H9 (cell line): ENCODE measurements at regions not wholly inside any gene's neighbourhood (a gene's known extent, or its start where the extent isn't known, plus 50 kb on each side); places are given as distances from the start of the nearest gene placed in this dataset.

Source experiments
- DNase-seq: peaks from one replicate; pipeline ENCODE4 v3.0.0-alpha.2; 2017
- H2AFZ ChIP-seq: one replicate; pipeline ENCODE4 v1.6.1; 2013; ENCODE audit warnings: mild to moderate bottlenecking, low read length, control low read depth, moderate library complexity
- H2AK5ac ChIP-seq: 2 replicates; pipeline ENCODE4 v1.6.1; 2013; ENCODE audit warnings: low read length, control low read depth, mixed read lengths; ENCODE audit not compliant: insufficient read length
- H2BK120ac ChIP-seq: one replicate; pipeline ENCODE4 v1.6.1; 2013; ENCODE audit warnings: low read depth, mild to moderate bottlenecking, low read length, control low read depth, inconsistent platforms; ENCODE audit not compliant: poor library complexity, severe bottlenecking
- H2BK12ac ChIP-seq: 2 replicates; pipeline ENCODE4 v1.6.1; 2013; ENCODE audit warnings: low read length, control low read depth, mixed read lengths, low read depth; ENCODE audit not compliant: insufficient read length
- H2BK15ac ChIP-seq: 2 replicates; pipeline ENCODE4 v1.6.1; 2013; ENCODE audit warnings: low read depth, low read length, control low read depth
- H2BK20ac ChIP-seq: one replicate; pipeline ENCODE4 v1.6.1; 2013; ENCODE audit warnings: low read depth, mild to moderate bottlenecking, low read length, control low read depth, inconsistent platforms; ENCODE audit not compliant: poor library complexity, severe bottlenecking
- H2BK5ac ChIP-seq: 2 replicates; pipeline ENCODE4 v1.6.1; 2013; ENCODE audit warnings: low read length, control low read depth, mixed read lengths; ENCODE audit not compliant: insufficient read length
- H3K14ac ChIP-seq: 2 replicates; pipeline ENCODE4 v1.6.1; 2013; ENCODE audit warnings: low read length, control low read depth; ENCODE audit not compliant: insufficient read depth
- H3K18ac ChIP-seq: 2 replicates; pipeline ENCODE4 v1.6.1; 2013; ENCODE audit warnings: low read depth, mild to moderate bottlenecking, mixed read lengths, low read length, control low read depth; ENCODE audit not compliant: insufficient read length
- H3K23ac ChIP-seq: 2 replicates; pipeline ENCODE4 v1.6.1; 2013; ENCODE audit warnings: low read length, control low read depth, mixed read lengths, low read depth; ENCODE audit not compliant: insufficient read length
- H3K23me2 ChIP-seq: 2 replicates; pipeline ENCODE4 v1.6.1; 2013; ENCODE audit warnings: low read depth, mild to moderate bottlenecking, mixed read lengths, low read length, control low read depth; ENCODE audit not compliant: insufficient read length, poor library complexity, severe bottlenecking
- H3K27ac ChIP-seq: 2 replicates; pipeline ENCODE4 v1.5.1; 2013; ENCODE audit warnings: low read length, control low read depth, mixed read lengths, low read depth; ENCODE audit not compliant: insufficient read length
- H3K27me3 ChIP-seq: 2 replicates; pipeline ENCODE4 v1.6.1; 2013; ENCODE audit warnings: low read length, control low read depth, inconsistent platforms; ENCODE audit not compliant: insufficient read depth
- H3K4ac ChIP-seq: 2 replicates; pipeline ENCODE4 v1.6.1; 2013; ENCODE audit warnings: low read depth, mild to moderate bottlenecking, control low read depth, inconsistent platforms, low read length, moderate library complexity
- H3K4me1 ChIP-seq: 2 replicates; pipeline ENCODE4 v1.6.1; 2013; ENCODE audit warnings: low read length, control low read depth, inconsistent platforms; ENCODE audit not compliant: insufficient read depth
- H3K4me2 ChIP-seq: 2 replicates; pipeline ENCODE4 v1.6.1; 2013; ENCODE audit warnings: low read length, control low read depth, mixed read lengths; ENCODE audit not compliant: insufficient read length, insufficient read depth
- H3K56ac ChIP-seq: 2 replicates; pipeline ENCODE4 v1.6.1; 2013; ENCODE audit warnings: low read depth, mild to moderate bottlenecking, mixed read lengths, low read length, control low read depth; ENCODE audit not compliant: insufficient read length
- H3K79me1 ChIP-seq: 2 replicates; pipeline ENCODE4 v1.6.1; 2013; ENCODE audit warnings: low read depth, mild to moderate bottlenecking, moderate library complexity, low read length, control low read depth, inconsistent platforms; ENCODE audit not compliant: insufficient read depth, poor library complexity, severe bottlenecking
- H3K79me2 ChIP-seq: 2 replicates; pipeline ENCODE4 v1.6.1; 2013; ENCODE audit warnings: low read length, control low read depth, inconsistent platforms; ENCODE audit not compliant: insufficient read depth
- H3K9ac ChIP-seq: 2 replicates; pipeline ENCODE4 v1.6.1; 2013; ENCODE audit warnings: low read length, control low read depth, mixed read lengths; ENCODE audit not compliant: insufficient read length; ENCODE audit errors: extremely low read depth
- H3K9me3 ChIP-seq: one replicate; pipeline ENCODE4 v1.6.1; 2013; ENCODE audit warnings: low read depth, low read length, inconsistent platforms; ENCODE audit not compliant: control insufficient read depth
- H3T11ph ChIP-seq: one replicate; pipeline ENCODE4 v1.6.1; 2013; ENCODE audit warnings: mild to moderate bottlenecking, low read length, control low read depth, inconsistent platforms
- H4K20me1 ChIP-seq: one replicate; pipeline ENCODE4 v1.6.1; 2013; ENCODE audit not compliant: control insufficient read depth, insufficient read length, insufficient read depth
- H4K5ac ChIP-seq: 2 replicates; pipeline ENCODE4 v1.6.1; 2013; ENCODE audit warnings: low read depth, mild to moderate bottlenecking, mixed read lengths, low read length, control low read depth; ENCODE audit not compliant: insufficient read length
- H4K8ac ChIP-seq: replicated peaks from 2 replicates; pipeline ENCODE4 v1.6.1; 2013; ENCODE audit warnings: low read length, control low read depth, mixed read lengths, low read depth; ENCODE audit not compliant: insufficient read length
- H4K91ac ChIP-seq: 2 replicates; pipeline ENCODE4 v1.6.1; 2013; ENCODE audit warnings: low read depth, mild to moderate bottlenecking, moderate library complexity, mixed read lengths, low read length, control low read depth; ENCODE audit not compliant: insufficient read length
- H3K27ac Mint-ChIP-seq, 3 experiments: 2 replicates in 2 of 3; 3 replicates in 1 of 3; pipeline ENCODE4 v1.8.0; 2020 to 2021; ENCODE audit warnings: mixed read lengths in 3 of 3, mild to moderate bottlenecking in 1 of 3, moderate library complexity in 1 of 3
- H3K27me3 Mint-ChIP-seq: 2 replicates; pipeline ENCODE4 v1.8.0; 2021; ENCODE audit warnings: low read depth, mild to moderate bottlenecking, moderate library complexity, mixed read lengths
- H3K36me3 Mint-ChIP-seq, 3 experiments: 2 replicates in 2 of 3; 3 replicates in 1 of 3; pipeline ENCODE4 v1.8.0; 2020 to 2021; ENCODE audit warnings: low read depth in 3 of 3, mixed read lengths in 3 of 3; ENCODE audit not compliant: insufficient read depth in 1 of 3
- H3K4me1 Mint-ChIP-seq, 2 experiments: 2 replicates each; pipeline ENCODE4 v1.8.0; 2020; ENCODE audit warnings: mixed read lengths in 2 of 2
- H3K4me3 Mint-ChIP-seq, 2 experiments: 2 replicates in 1 of 2; 3 replicates in 1 of 2; pipeline ENCODE4 v1.8.0; 2020 to 2021; ENCODE audit warnings: mild to moderate bottlenecking in 2 of 2, mixed read lengths in 2 of 2, moderate library complexity in 1 of 2
- H3K9me3 Mint-ChIP-seq, 2 experiments: 2 replicates in 1 of 2; 3 replicates in 1 of 2; pipeline ENCODE4 v1.8.0; 2020; ENCODE audit warnings: mild to moderate bottlenecking in 2 of 2, mixed read lengths in 2 of 2, moderate library complexity in 1 of 2
- WGBS: extraction: QIAGEN DNeasy Blood & Tissue Kit; methylation state at CpG from one replicate; pipeline ENCODE4 v1.1.7; 2013; ENCODE audit warnings: missing lambda C conversion rate, low lambda C conversion rate, mixed read lengths; ENCODE audit not compliant: insufficient read length; ENCODE audit errors: extremely low coverage; 5-methylcytosine and 5-hydroxymethylcytosine counted together
- TF ChIP-seq, protein P1 (sequence below): fragments of 200-600 bp; sonication (generic); conservative IDR thresholded peaks from 3 replicates; pipeline ENCODE4 v1.8.0; 2021; ENCODE audit warnings: antibody characterized with exemption, mild to moderate bottlenecking

DNA sequence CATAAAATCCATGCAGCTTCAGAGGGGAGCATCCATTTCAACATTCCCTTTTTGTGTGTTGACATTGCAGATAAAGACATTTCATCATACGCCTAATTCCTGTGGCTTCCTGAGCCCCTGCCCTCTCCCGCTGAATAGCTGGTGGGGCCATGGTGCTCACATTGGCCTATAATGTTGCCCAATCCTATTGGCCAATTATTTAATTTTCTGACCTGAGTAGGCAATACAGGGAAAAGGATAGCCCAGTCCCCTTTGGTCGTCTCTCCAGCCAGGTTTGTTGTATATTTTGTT lies 163.8 kb upstream of the MYCN start:
- no peak overlapping the region for H3K18ac ChIP-seq
- Mint-ChIP-seq H3K36me3 (no peaks in the 10 kb centered on the region), H3K9me3 (no peaks in the 10 kb centered on the region; a peak in 1 of 5 replicates), H3K4me3 (no peak overlapping the region), H3K4me1 (0 out of 4 replicates have a peak, but pooled peaks cover 0 to under 1% of the 10 kb centered on the region in 2 experiments), H3K27me3 (no peaks in the 10 kb centered on the region), H3K27ac (no peak overlapping the region; a peak in 1 of 7 replicates)
- H2BK15ac ChIP-seq, result no peak overlapping the region
- no peak overlapping the region for H3K14ac ChIP-seq
- no peak overlapping the region for H2BK12ac ChIP-seq
- TF ChIP-seq, protein P1, sequence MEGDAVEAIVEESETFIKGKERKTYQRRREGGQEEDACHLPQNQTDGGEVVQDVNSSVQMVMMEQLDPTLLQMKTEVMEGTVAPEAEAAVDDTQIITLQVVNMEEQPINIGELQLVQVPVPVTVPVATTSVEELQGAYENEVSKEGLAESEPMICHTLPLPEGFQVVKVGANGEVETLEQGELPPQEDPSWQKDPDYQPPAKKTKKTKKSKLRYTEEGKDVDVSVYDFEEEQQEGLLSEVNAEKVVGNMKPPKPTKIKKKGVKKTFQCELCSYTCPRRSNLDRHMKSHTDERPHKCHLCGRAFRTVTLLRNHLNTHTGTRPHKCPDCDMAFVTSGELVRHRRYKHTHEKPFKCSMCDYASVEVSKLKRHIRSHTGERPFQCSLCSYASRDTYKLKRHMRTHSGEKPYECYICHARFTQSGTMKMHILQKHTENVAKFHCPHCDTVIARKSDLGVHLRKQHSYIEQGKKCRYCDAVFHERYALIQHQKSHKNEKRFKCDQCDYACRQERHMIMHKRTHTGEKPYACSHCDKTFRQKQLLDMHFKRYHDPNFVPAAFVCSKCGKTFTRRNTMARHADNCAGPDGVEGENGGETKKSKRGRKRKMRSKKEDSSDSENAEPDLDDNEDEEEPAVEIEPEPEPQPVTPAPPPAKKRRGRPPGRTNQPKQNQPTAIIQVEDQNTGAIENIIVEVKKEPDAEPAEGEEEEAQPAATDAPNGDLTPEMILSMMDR, result no peak
- DNase-seq, result no peak
- no peak overlapping the region for H3K4ac ChIP-seq
- H3K27ac ChIP-seq, result no peak overlapping the region
- H3K56ac ChIP-seq, result no peak overlapping the region
- no peaks in the 10 kb centered on the region for H3K4me1 ChIP-seq
- no peaks in the 10 kb centered on the region for H4K20me1 ChIP-seq
- no peak overlapping the region for H2BK5ac ChIP-seq
- H3K79me2 ChIP-seq, result no peaks in the 10 kb centered on the region
- no peak overlapping the region for H3T11ph ChIP-seq
- no peak overlapping the region for H4K8ac ChIP-seq
- no peaks in the 10 kb centered on the region for H3K27me3 ChIP-seq
- H3K23me2 ChIP-seq, result no peaks in the 10 kb centered on the region
- H3K4me2 ChIP-seq, result no peak overlapping the region
- no peak overlapping the region for H2BK120ac ChIP-seq
- no peaks in the 10 kb centered on the region for H3K79me1 ChIP-seq
- H4K91ac ChIP-seq, result no peak overlapping the region
- no peak overlapping the region for H2AFZ ChIP-seq
- WGBS, result no CpG with 5 or more reads among the region's 3 CpGs
- no peak overlapping the region for H3K23ac ChIP-seq
- H4K5ac ChIP-seq, result no peak overlapping the region
- no peaks in the 10 kb centered on the region for H3K9me3 ChIP-seq
- H3K9ac ChIP-seq, result no peak overlapping the region
- H2BK20ac ChIP-seq, result no peak overlapping the region
- no peak overlapping the region for H2AK5ac ChIP-seq
